AG10803 (cell line): ENCODE measurements at regions not wholly inside any gene's neighbourhood (a gene's known extent, or its start where the extent isn't known, plus 50 kb on each side); places are given as distances from the start of the nearest gene placed in this dataset.

Source experiments
- DNase-seq: peaks from one replicate; pipeline ENCODE4 v3.0.0; 2010; ENCODE audit warnings: low read depth
- H3K4me3 ChIP-seq: 2 replicates; pipeline ENCODE4 v1.5.1; 2011; ENCODE audit warnings: mild to moderate bottlenecking, low read length, control low read depth
- TF ChIP-seq, protein P1 (sequence below): conservative IDR thresholded peaks from 2 replicates; pipeline ENCODE4 v1.5.1; 2011; ENCODE audit warnings: mild to moderate bottlenecking, low read length, control low read depth, inconsistent platforms

GRCh38 chr2:156647377-156648010 is 211.3 kb downstream of the GPD2 start:
- H3K4me3 ChIP-seq: no peak overlapping the region
- TF ChIP-seq, protein P1, sequence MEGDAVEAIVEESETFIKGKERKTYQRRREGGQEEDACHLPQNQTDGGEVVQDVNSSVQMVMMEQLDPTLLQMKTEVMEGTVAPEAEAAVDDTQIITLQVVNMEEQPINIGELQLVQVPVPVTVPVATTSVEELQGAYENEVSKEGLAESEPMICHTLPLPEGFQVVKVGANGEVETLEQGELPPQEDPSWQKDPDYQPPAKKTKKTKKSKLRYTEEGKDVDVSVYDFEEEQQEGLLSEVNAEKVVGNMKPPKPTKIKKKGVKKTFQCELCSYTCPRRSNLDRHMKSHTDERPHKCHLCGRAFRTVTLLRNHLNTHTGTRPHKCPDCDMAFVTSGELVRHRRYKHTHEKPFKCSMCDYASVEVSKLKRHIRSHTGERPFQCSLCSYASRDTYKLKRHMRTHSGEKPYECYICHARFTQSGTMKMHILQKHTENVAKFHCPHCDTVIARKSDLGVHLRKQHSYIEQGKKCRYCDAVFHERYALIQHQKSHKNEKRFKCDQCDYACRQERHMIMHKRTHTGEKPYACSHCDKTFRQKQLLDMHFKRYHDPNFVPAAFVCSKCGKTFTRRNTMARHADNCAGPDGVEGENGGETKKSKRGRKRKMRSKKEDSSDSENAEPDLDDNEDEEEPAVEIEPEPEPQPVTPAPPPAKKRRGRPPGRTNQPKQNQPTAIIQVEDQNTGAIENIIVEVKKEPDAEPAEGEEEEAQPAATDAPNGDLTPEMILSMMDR: no peak
- DNase-seq: no peak

DNA sequence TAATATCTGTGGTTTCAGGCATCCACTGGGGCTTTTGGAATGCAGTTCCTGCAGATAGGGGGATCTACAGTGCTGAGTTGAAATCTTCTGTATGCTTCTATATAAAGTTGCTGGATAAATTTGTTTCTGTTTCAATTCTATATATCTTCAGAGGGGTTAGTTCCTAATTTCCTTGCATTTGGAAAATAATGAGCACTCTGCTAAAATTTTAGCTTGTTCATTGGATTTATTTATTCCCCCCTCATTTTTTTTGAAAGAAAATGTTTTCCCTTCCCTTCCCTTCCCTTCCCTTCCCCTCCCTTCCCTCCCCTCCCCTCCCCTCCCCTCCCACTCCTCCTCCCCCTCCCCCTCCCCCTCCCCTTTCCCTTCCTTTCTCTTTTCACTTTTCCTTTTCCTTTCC is 212.3 kb downstream of the GPD2 start:
- TF ChIP-seq, protein P1: no peak
- DNase-seq: no peak
- no peak overlapping the region for H3K4me3 ChIP-seq

DNA sequence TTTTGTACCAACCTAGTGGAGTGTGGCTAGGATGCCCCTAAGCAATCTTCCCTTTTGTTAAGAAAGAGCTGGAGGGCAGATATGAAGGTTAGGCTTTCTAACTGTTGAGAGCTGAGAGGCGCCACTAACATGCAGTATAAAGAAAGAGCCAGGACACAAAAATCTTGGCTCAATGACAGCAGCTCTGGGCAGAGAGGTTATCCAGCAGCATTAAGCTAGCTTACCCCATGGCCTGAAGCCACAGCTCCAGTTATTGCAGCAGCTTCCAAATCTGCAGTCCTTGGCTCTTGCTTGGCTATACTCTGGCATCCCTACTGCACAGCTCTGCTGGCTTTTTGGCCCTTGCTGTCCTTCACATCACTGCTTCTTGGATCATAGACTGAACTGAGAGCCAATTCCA is 213.4 kb downstream of the GPD2 start:
- no peak for DNase-seq
- TF ChIP-seq, protein P1: no peak

GRCh38 chr2:156652691-156653090 is 216.5 kb downstream of the GPD2 start:
- no peak for DNase-seq
- TF ChIP-seq, protein P1: no peak
- H3K4me3 ChIP-seq: no peak overlapping the region

More for the DNA sequence above, 213.4 kb downstream of the GPD2 start:
- no peak overlapping the region for H3K4me3 ChIP-seq

DNA sequence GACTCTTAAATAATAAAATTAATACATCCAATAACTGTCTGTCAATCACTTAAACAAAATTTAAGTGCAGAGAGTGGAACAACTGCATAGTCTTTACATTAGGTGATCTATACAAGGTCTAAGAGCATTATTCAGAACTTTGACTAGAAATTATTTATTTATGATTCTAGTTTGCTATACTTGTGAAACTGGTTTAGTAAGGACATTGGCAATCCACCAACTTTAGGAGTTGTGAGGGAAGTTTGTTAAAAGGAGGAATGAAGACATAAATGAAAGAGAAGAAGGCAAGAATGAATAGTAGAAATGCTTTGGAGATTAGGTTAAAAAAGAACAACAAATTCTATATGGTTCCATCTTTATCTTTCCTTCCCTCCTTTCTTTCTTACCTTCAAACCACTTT is 217.5 kb downstream of the GPD2 start:
- H3K4me3 ChIP-seq: no peak overlapping the region
- DNase-seq: no peak
- TF ChIP-seq, protein P1: no peak

GRCh38 chr2:156657809-156658208 is 221.6 kb downstream of the GPD2 start:
- no peak overlapping the region for H3K4me3 ChIP-seq
- no peak for DNase-seq
- TF ChIP-seq, protein P1: no peak

- no peak for DNase-seq
- no peak overlapping the region for H3K4me3 ChIP-seq
- TF ChIP-seq, protein P1: no peak
Observed at GRCh38 chr2:156659694-156660093, 223.5 kb downstream of the GPD2 start.
